Transverse colon (tissue), 3 donors: ENCODE measurements at regions not wholly inside any gene's neighbourhood (a gene's known extent, or its start where the extent isn't known, plus 50 kb on each side); places are given as distances from the start of the nearest gene placed in this dataset.

Experiments
- EP300 ChIP-seq: sonication (generic); formaldehyde crosslinking; IDR thresholded peaks from one replicate; pipeline ENCODE4 v1.6.1; 2017; ENCODE audit warnings: antibody characterized with exemption, low read depth
- POLR2A ChIP-seq: fragments of 450-650 bp; IDR thresholded peaks from one replicate; pipeline ENCODE4 v1.6.1; 2016; ENCODE audit warnings: antibody characterized with exemption, mild to moderate bottlenecking, moderate library complexity
- TF ChIP-seq, protein P1 (sequence below), 5 experiments: fragments of 200-600 bp in 3 of 5; fragments of 450-650 bp in 2 of 5; sonication (generic) in 3 of 5; IDR thresholded peaks; 1 replicate in 2 of 5; 2 replicates in 3 of 5; pipeline ENCODE4 v1.5.1; 2016 to 2017; ENCODE audit warnings: antibody characterized with exemption in 5 of 5, inconsistent platforms in 3 of 5, mild to moderate bottlenecking in 2 of 5, moderate library complexity in 1 of 5

DNA sequence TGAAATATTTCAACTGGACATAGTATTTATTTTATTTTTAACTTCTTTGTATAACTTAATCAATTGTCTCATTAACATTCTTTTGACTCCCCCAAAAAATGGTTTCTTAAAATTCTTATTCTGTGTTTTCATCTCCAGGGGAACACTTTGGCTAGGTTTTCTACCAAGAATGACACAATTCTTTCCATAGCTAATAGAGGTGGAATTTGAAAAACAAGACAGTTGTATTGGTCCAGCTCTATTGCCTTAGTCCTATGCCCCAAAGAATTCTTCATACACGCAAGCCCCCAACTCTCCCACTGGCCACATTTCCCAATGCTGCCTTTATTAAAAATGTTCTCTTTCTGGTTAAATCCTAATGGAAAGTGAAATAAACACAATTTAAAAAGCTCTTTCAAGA is 104.7 kb upstream of the PKDCC start:
- TF ChIP-seq, protein P1, sequence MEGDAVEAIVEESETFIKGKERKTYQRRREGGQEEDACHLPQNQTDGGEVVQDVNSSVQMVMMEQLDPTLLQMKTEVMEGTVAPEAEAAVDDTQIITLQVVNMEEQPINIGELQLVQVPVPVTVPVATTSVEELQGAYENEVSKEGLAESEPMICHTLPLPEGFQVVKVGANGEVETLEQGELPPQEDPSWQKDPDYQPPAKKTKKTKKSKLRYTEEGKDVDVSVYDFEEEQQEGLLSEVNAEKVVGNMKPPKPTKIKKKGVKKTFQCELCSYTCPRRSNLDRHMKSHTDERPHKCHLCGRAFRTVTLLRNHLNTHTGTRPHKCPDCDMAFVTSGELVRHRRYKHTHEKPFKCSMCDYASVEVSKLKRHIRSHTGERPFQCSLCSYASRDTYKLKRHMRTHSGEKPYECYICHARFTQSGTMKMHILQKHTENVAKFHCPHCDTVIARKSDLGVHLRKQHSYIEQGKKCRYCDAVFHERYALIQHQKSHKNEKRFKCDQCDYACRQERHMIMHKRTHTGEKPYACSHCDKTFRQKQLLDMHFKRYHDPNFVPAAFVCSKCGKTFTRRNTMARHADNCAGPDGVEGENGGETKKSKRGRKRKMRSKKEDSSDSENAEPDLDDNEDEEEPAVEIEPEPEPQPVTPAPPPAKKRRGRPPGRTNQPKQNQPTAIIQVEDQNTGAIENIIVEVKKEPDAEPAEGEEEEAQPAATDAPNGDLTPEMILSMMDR (IDR thresholded peaks at IDR 0.05), result no peak
- TF ChIP-seq POLR2A (no peak), EP300 (no peak)
